Activated naive CD4-positive, alpha-beta T cell (primary cell): ENCODE measurements at regions not wholly inside any gene's neighbourhood (a gene's known extent, or its start where the extent isn't known, plus 50 kb on each side); places are given as distances from the start of the nearest gene placed in this dataset.

Experiments
- DNase-seq, 4 experiments: peaks; one replicate each; lab custom pipeline; 2025; lab: John Stamatoyannopoulos, UW

- no peak for DNase-seq
Measured at GRCh38 chr12:30827101-30828066, 72.6 kb upstream of the CAPRIN2 start.

- DNase-seq = no peak
Measured at GRCh38 chr12:30826276-30826675, 71.5 kb upstream of the CAPRIN2 start.

- DNase-seq = no peak
Measured at GRCh38 chr12:30825341-30825740, 70.6 kb upstream of the CAPRIN2 start.

GRCh38 chr12:30824311-30824710 is 69.6 kb upstream of the CAPRIN2 start:
- DNase-seq = no peak

GRCh38 chr12:30823764-30824163 is 69.0 kb upstream of the CAPRIN2 start:
- no peak for DNase-seq

- peak in 1 of 4 experiments; percentile 24 for DNase-seq
Measured at GRCh38 chr12:30823156-30823699, 68.5 kb upstream of the CAPRIN2 start.

GRCh38 chr12:30822385-30823155 is 67.8 kb upstream of the CAPRIN2 start:
- peak in 1 of 4 experiments; percentile 5 for DNase-seq

- no peak for DNase-seq
Measured at GRCh38 chr12:30820406-30820946, 65.7 kb upstream of the CAPRIN2 start.

- DNase-seq = no peak
Measured at GRCh38 chr12:30818562-30818961, 63.8 kb upstream of the CAPRIN2 start.

- no peak for DNase-seq
Measured at GRCh38 chr12:30816742-30817465, 62.2 kb upstream of the CAPRIN2 start.

GRCh38 chr12:30814295-30814655 is 59.5 kb upstream of the CAPRIN2 start:
- no peak for DNase-seq

GRCh38 chr12:30813525-30814294 is 59.0 kb upstream of the CAPRIN2 start:
- no peak for DNase-seq

GRCh38 chr12:30811966-30812365 is 57.2 kb upstream of the CAPRIN2 start:
- DNase-seq = no peak

GRCh38 chr12:30810918-30811317 is 56.2 kb upstream of the CAPRIN2 start:
- no peak for DNase-seq

- DNase-seq = no peak
Measured at GRCh38 chr12:30807695-30808034, 52.9 kb upstream of the CAPRIN2 start.

GRCh38 chr12:30806989-30807694 is 52.4 kb upstream of the CAPRIN2 start:
- DNase-seq = no peak

- no peak for DNase-seq
Measured at GRCh38 chr12:30805959-30806358, 51.2 kb upstream of the CAPRIN2 start.
